ENCODE measurements at regions not wholly inside any gene's neighbourhood (a gene's known extent, or its start where the extent isn't known, plus 50 kb on each side); places are given as distances from the start of the nearest gene placed in this dataset.
"Not testable (repeated sequence)": the region's sequence is repeated elsewhere in the genome, so short reads cannot be mapped to it uniquely, and the experiment has no call there.

GRCh38 chr5:68849906-68850305 is 243.9 kb upstream of the SLC30A5 start:
- no peaks in the 10 kb centered on the region for H3K36me3 Mint-ChIP-seq
- no peak overlapping the region for H3K27ac Mint-ChIP-seq
- CTCF ChIA-PET: no interaction called here

GRCh38 chr5:68861099-68861498 is 232.7 kb upstream of the SLC30A5 start:
- Mint-ChIP-seq H3K4me3 (no peak overlapping the region), H3K4me1 (no peaks in the 10 kb centered on the region), H3K27me3 (peaks cover 0 to 29% (median 11%) of the 10 kb centered on the region in 5 donors), H3K36me3 (peaks cover 0 to 12% (median 3%) of the 10 kb centered on the region in 5 donors), H3K27ac (no peak overlapping the region), H3K9me3 (peaks cover 2 to 33% (median 11%) of the 10 kb centered on the region in 11 donors)
- H3K4me1 ChIP-seq (ENCODE audit: control insufficient read depth in 2 of 2, insufficient read depth in 2 of 2, low read length in 2 of 2): no peaks in the 10 kb centered on the region
- intact Hi-C loops (cut with micrococcal nuclease): no loop called here
- H3K27ac ChIP-seq (ENCODE audit: low read depth, low read length): no peak overlapping the region
- ChIA-PET CTCF (no interaction called here), POLR2A (no interaction called here)
- ATAC-seq (no peak), DNase-seq (no peak)
- H3K4me3 ChIP-seq (ENCODE audit: low read length): no peak overlapping the region
- H3K36me3 ChIP-seq (ENCODE audit: control insufficient read depth in 2 of 3, insufficient read depth in 3 of 3, low read length in 3 of 3): no peaks in the 10 kb centered on the region
- H3K27me3 ChIP-seq (ENCODE audit: control insufficient read depth in 2 of 2, insufficient read depth in 2 of 2, low read length in 2 of 2): peaks cover 0 to 3% of the 10 kb centered on the region in 2 donors
- no peaks in the 10 kb centered on the region for H3K9me3 ChIP-seq (ENCODE audit: control insufficient read depth in 2 of 3, low read length in 3 of 3)

More at GRCh38 chr5:68849906-68850305, 243.9 kb upstream of the SLC30A5 start:
- no peaks in the 10 kb centered on the region for H3K9me3 ChIP-seq (ENCODE audit: control insufficient read depth in 2 of 3, low read length in 3 of 3)
- Mint-ChIP-seq H3K4me1 (no peaks in the 10 kb centered on the region), H3K27me3 (peaks cover 0 to 10% (median 1%) of the 10 kb centered on the region in 5 donors), H3K4me3 (no peak overlapping the region), H3K9me3 (peaks cover 0 to 10% (median 3%) of the 10 kb centered on the region in 11 donors)
- POLR2A ChIA-PET: no interaction called here
- no peak overlapping the region for H3K27ac ChIP-seq (ENCODE audit: low read depth, low read length)
- DNase-seq (no peak), ATAC-seq (no peak)
- no peaks in the 10 kb centered on the region for H3K27me3 ChIP-seq (ENCODE audit: control insufficient read depth in 2 of 2, insufficient read depth in 2 of 2, low read length in 2 of 2)
- H3K4me1 ChIP-seq (ENCODE audit: control insufficient read depth in 2 of 2, insufficient read depth in 2 of 2, low read length in 2 of 2): no peaks in the 10 kb centered on the region
- intact Hi-C loops (cut with micrococcal nuclease): no loop called here
- no peaks in the 10 kb centered on the region for H3K36me3 ChIP-seq (ENCODE audit: control insufficient read depth in 2 of 3, insufficient read depth in 3 of 3, low read length in 3 of 3)
- H3K4me3 ChIP-seq (ENCODE audit: low read length): no peak overlapping the region

- H3K36me3 Mint-ChIP-seq: peaks cover 0 to 12% (median 3%) of the 10 kb centered on the region in 5 donors
- intact Hi-C loops (cut with micrococcal nuclease): no loop called here
- POLR2A ChIA-PET: no interaction called here
- DNase-seq: no peak
- Histone ChIP-seq H3K27ac (ENCODE audit: low read depth, low read length) (no peak overlapping the region), H3K27me3 (ENCODE audit: control insufficient read depth in 2 of 2, insufficient read depth in 2 of 2, low read length in 2 of 2) (peaks cover 0 to 3% of the 10 kb centered on the region in 2 donors), H3K4me1 (ENCODE audit: control insufficient read depth in 2 of 2, insufficient read depth in 2 of 2, low read length in 2 of 2) (no peaks in the 10 kb centered on the region), H3K4me3 (ENCODE audit: low read length) (no peak overlapping the region), H3K9me3 (ENCODE audit: control insufficient read depth in 2 of 3, low read length in 3 of 3) (no peaks in the 10 kb centered on the region), H3K36me3 (ENCODE audit: control insufficient read depth in 2 of 3, insufficient read depth in 3 of 3, low read length in 3 of 3) (no peaks in the 10 kb centered on the region)
- ATAC-seq: no peak
- no peaks in the 10 kb centered on the region for H3K4me1 Mint-ChIP-seq
- H3K27ac Mint-ChIP-seq: no peak overlapping the region
- peaks cover 0 to 35% (median 10%) of the 10 kb centered on the region in 5 donors for H3K27me3 Mint-ChIP-seq
- no peak overlapping the region for H3K4me3 Mint-ChIP-seq
- CTCF ChIA-PET: interaction anchor here (0.6 kb wide), 1 partner anchor 884 kb away, joined by 3 read pairs; no protein-coding TSS in a partner anchor
- H3K9me3 Mint-ChIP-seq: peaks cover 2 to 33% (median 8%) of the 10 kb centered on the region in 11 donors
These were observed 231.3 kb upstream of the SLC30A5 start for GRCh38 chr5:68862560-68862959.

- H3K4me1 Mint-ChIP-seq; H3K4me3 ChIP-seq (ENCODE audit: low read length); ATAC-seq; CTCF ChIA-PET; H3K4me3 Mint-ChIP-seq; H3K4me1 ChIP-seq (ENCODE audit: control insufficient read depth in 2 of 2, insufficient read depth in 2 of 2, low read length in 2 of 2); DNase-seq; H3K27ac Mint-ChIP-seq; H3K9me3 ChIP-seq (ENCODE audit: control insufficient read depth in 2 of 3, low read length in 3 of 3); POLR2A ChIA-PET; H3K27ac ChIP-seq (ENCODE audit: low read depth, low read length); H3K36me3 ChIP-seq (ENCODE audit: control insufficient read depth in 2 of 3, insufficient read depth in 3 of 3, low read length in 3 of 3); intact Hi-C loops (cut with micrococcal nuclease); H3K27me3 ChIP-seq (ENCODE audit: control insufficient read depth in 2 of 2, insufficient read depth in 2 of 2, low read length in 2 of 2): not testable (repeated sequence)
- peaks cover 2 to 20% (median 8%) of the 10 kb centered on the region in 11 donors for H3K9me3 Mint-ChIP-seq
- peaks cover 0 to 35% (median 18%) of the 10 kb centered on the region in 5 donors for H3K27me3 Mint-ChIP-seq
- H3K36me3 Mint-ChIP-seq: peaks cover 0 to 12% (median 3%) of the 10 kb centered on the region in 5 donors
These were observed 228.6 kb upstream of the SLC30A5 start for GRCh38 chr5:68865192-68865591.

- Histone ChIP-seq H3K27ac (ENCODE audit: low read depth, low read length) (no peak overlapping the region), H3K27me3 (ENCODE audit: control insufficient read depth in 2 of 2, insufficient read depth in 2 of 2, low read length in 2 of 2) (no peaks in the 10 kb centered on the region), H3K36me3 (ENCODE audit: control insufficient read depth in 2 of 3, insufficient read depth in 3 of 3, low read length in 3 of 3) (no peaks in the 10 kb centered on the region), H3K4me1 (ENCODE audit: control insufficient read depth in 2 of 2, insufficient read depth in 2 of 2, low read length in 2 of 2) (peaks cover 0 to 6% of the 10 kb centered on the region in 2 donors), H3K9me3 (ENCODE audit: control insufficient read depth in 2 of 3, low read length in 3 of 3) (no peaks in the 10 kb centered on the region), H3K4me3 (ENCODE audit: low read length) (no peak overlapping the region)
- DNase-seq (no peak), ATAC-seq (no peak)
- H3K27me3 Mint-ChIP-seq: peaks cover 0 to 20% (median 0%) of the 10 kb centered on the region in 5 donors
- H3K9me3 Mint-ChIP-seq: peaks cover 0 to 3% (median 0%) of the 10 kb centered on the region in 11 donors
- no peak overlapping the region for H3K27ac Mint-ChIP-seq
- no peaks in the 10 kb centered on the region for H3K36me3 Mint-ChIP-seq
- H3K4me3 Mint-ChIP-seq: no peak overlapping the region
- H3K4me1 Mint-ChIP-seq: peaks cover 7 to 23% (median 10%) of the 10 kb centered on the region in 7 donors
- intact Hi-C loops (cut with micrococcal nuclease): no loop called here
- ChIA-PET CTCF (no interaction called here), POLR2A (no interaction called here)
These were observed 221.6 kb upstream of the SLC30A5 start for GRCh38 chr5:68872088-68872839.

GRCh38 chr5:68873198-68873597 is 220.6 kb upstream of the SLC30A5 start:
- no peaks in the 10 kb centered on the region for H3K36me3 ChIP-seq (ENCODE audit: control insufficient read depth in 2 of 3, insufficient read depth in 3 of 3, low read length in 3 of 3)
- ChIA-PET POLR2A (no interaction called here), CTCF (no interaction called here)
- no peak overlapping the region for H3K4me3 ChIP-seq (ENCODE audit: low read length)
- no peaks in the 10 kb centered on the region for H3K27me3 ChIP-seq (ENCODE audit: control insufficient read depth in 2 of 2, insufficient read depth in 2 of 2, low read length in 2 of 2)
- no peak for DNase-seq
- no peak overlapping the region for H3K4me3 Mint-ChIP-seq
- H3K9me3 Mint-ChIP-seq: peaks cover 0 to 3% (median 0%) of the 10 kb centered on the region in 11 donors
- peaks cover 0 to 14% (median 0%) of the 10 kb centered on the region in 5 donors for H3K27me3 Mint-ChIP-seq
- no peaks in the 10 kb centered on the region for H3K9me3 ChIP-seq (ENCODE audit: control insufficient read depth in 2 of 3, low read length in 3 of 3)
- H3K36me3 Mint-ChIP-seq: no peaks in the 10 kb centered on the region
- H3K4me1 Mint-ChIP-seq: peaks cover 7 to 23% (median 10%) of the 10 kb centered on the region in 7 donors
- intact Hi-C loops (cut with micrococcal nuclease): no loop called here
- H3K27ac ChIP-seq (ENCODE audit: low read depth, low read length): no peak overlapping the region
- H3K4me1 ChIP-seq (ENCODE audit: control insufficient read depth in 2 of 2, insufficient read depth in 2 of 2, low read length in 2 of 2): peaks cover 0 to 6% of the 10 kb centered on the region in 2 donors
- no peak for ATAC-seq
- no peak overlapping the region for H3K27ac Mint-ChIP-seq

Data from naive thymus-derived CD4-positive, alpha-beta T cell (primary cell).